ENCODE measurements at regions not wholly inside any gene's neighbourhood (a gene's known extent, or its start where the extent isn't known, plus 50 kb on each side); places are given as distances from the start of the nearest gene placed in this dataset.
"Not testable (repeated sequence)": the region's sequence is repeated elsewhere in the genome, so short reads cannot be mapped to it uniquely, and the experiment has no call there.

- no peaks in the 10 kb centered on the region for H3K27me3 ChIP-seq (ENCODE audit: insufficient read depth)
- H3K4me3 ChIP-seq (ENCODE audit: low read depth in 2 of 2, low read length in 1 of 2), result no peak overlapping the region
- no peaks in the 10 kb centered on the region for H3K79me2 ChIP-seq (ENCODE audit: insufficient read depth)
- no peaks in the 10 kb centered on the region for H4K20me1 ChIP-seq (ENCODE audit: insufficient read depth)
- no peak overlapping the region for H3K9ac ChIP-seq
- no peak overlapping the region for H3K4me2 ChIP-seq
- H3K36me3 ChIP-seq (replicated peaks in 1 of 2; ENCODE audit: control insufficient read depth in 1 of 2, insufficient read depth in 2 of 2, low read length in 1 of 2), result no peaks in the 10 kb centered on the region
- no peaks in the 10 kb centered on the region for H3K9me2 ChIP-seq
- TF ChIP-seq ELF1 (IDR thresholded peaks at IDR 0.05) (no peak), REST (IDR thresholded peaks at IDR 0.05; ENCODE audit: low read depth, low read length) (no peak), TEAD4 (IDR thresholded peaks at IDR 0.05; ENCODE audit: borderline replicate concordance, insufficient read depth) (no peak), YY1 (IDR thresholded peaks at IDR 0.05; ENCODE audit: low read depth) (no peak), EZH2phosphoT487 (IDR thresholded peaks at IDR 0.05; ENCODE audit: borderline replicate concordance, low read depth) (no peak), POLR2AphosphoS5 (IDR thresholded peaks at IDR 0.05; ENCODE audit: low read depth, low read length) (no peak), SIN3A (IDR thresholded peaks at IDR 0.05; ENCODE audit: borderline replicate concordance, low read depth, low read length) (no peak), FOXM1 (IDR thresholded peaks at IDR 0.05; ENCODE audit: low read depth) (no peak), GATA2 (CRISPR knock-in tag; IDR thresholded peaks at IDR 0.05) (no peak), RFX5 (IDR thresholded peaks at IDR 0.05; ENCODE audit: low read length) (no peak), TCF12 (IDR thresholded peaks at IDR 0.05) (no peak), MXI1 (IDR thresholded peaks at IDR 0.05; ENCODE audit: low read depth, low read length) (no peak), NFIC (IDR thresholded peaks at IDR 0.05; ENCODE audit: borderline replicate concordance) (no peak), FOSL2 (IDR thresholded peaks at IDR 0.05; ENCODE audit: borderline replicate concordance, low read depth) (no peak)
- TF ChIP-seq, protein P1, sequence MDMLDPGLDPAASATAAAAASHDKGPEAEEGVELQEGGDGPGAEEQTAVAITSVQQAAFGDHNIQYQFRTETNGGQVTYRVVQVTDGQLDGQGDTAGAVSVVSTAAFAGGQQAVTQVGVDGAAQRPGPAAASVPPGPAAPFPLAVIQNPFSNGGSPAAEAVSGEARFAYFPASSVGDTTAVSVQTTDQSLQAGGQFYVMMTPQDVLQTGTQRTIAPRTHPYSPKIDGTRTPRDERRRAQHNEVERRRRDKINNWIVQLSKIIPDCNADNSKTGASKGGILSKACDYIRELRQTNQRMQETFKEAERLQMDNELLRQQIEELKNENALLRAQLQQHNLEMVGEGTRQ (IDR thresholded peaks at IDR 0.05; ENCODE audit: borderline replicate concordance, low read depth, low read length), result no peak
- TF ChIP-seq, protein P2, sequence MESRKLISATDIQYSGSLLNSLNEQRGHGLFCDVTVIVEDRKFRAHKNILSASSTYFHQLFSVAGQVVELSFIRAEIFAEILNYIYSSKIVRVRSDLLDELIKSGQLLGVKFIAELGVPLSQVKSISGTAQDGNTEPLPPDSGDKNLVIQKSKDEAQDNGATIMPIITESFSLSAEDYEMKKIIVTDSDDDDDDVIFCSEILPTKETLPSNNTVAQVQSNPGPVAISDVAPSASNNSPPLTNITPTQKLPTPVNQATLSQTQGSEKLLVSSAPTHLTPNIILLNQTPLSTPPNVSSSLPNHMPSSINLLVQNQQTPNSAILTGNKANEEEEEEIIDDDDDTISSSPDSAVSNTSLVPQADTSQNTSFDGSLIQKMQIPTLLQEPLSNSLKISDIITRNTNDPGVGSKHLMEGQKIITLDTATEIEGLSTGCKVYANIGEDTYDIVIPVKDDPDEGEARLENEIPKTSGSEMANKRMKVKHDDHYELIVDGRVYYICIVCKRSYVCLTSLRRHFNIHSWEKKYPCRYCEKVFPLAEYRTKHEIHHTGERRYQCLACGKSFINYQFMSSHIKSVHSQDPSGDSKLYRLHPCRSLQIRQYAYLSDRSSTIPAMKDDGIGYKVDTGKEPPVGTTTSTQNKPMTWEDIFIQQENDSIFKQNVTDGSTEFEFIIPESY (IDR thresholded peaks at IDR 0.05; ENCODE audit: borderline replicate concordance, low read depth), result no peak
- TF ChIP-seq, protein P3, sequence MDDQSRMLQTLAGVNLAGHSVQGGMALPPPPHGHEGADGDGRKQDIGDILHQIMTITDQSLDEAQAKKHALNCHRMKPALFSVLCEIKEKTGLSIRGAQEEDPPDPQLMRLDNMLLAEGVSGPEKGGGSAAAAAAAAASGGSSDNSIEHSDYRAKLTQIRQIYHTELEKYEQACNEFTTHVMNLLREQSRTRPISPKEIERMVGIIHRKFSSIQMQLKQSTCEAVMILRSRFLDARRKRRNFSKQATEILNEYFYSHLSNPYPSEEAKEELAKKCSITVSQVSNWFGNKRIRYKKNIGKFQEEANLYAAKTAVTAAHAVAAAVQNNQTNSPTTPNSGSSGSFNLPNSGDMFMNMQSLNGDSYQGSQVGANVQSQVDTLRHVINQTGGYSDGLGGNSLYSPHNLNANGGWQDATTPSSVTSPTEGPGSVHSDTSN (IDR thresholded peaks at IDR 0.05), result no peak
- no peaks in the 10 kb centered on the region for H3K4me1 ChIP-seq (ENCODE audit: control insufficient read depth in 1 of 2, insufficient read depth in 2 of 2, low read depth in 1 of 2, low read length in 1 of 2)
- no peak overlapping the region for H3K27ac ChIP-seq (ENCODE audit: low read depth in 2 of 2, low read length in 1 of 2)
- no peaks in the 10 kb centered on the region for H3F3A ChIP-seq (replicated peaks; ENCODE audit: insufficient read depth)
- no peak for DNase-seq
- H2AFZ ChIP-seq (ENCODE audit: low read depth), result no peak overlapping the region
- WGBS (ENCODE audit: low lambda C conversion rate), result 52% methylated on average over 2 of the region's 2 CpGs
- H3K9me3 ChIP-seq, result no peaks in the 10 kb centered on the region
- ChIA-PET POLR2A (no interaction called here), CTCF (no interaction called here)
Observed at GRCh38 chr13:79183231-79183630, 222.8 kb downstream of the RBM26 start.

GRCh38 chr13:79173691-79174090 lies 232.4 kb downstream of the RBM26 start:
- H3K27me3 ChIP-seq (ENCODE audit: insufficient read depth); H3F3A ChIP-seq (replicated peaks; ENCODE audit: insufficient read depth); H3K36me3 ChIP-seq (replicated peaks in 1 of 2; ENCODE audit: control insufficient read depth in 1 of 2, insufficient read depth in 2 of 2, low read length in 1 of 2); DNase-seq; H3K4me2 ChIP-seq; H3K9ac ChIP-seq; H3K4me3 ChIP-seq (ENCODE audit: low read depth in 2 of 2, low read length in 1 of 2); POLR2A ChIA-PET; H3K27ac ChIP-seq (ENCODE audit: low read depth in 2 of 2, low read length in 1 of 2); H3K9me3 ChIP-seq; H3K4me1 ChIP-seq (ENCODE audit: control insufficient read depth in 1 of 2, insufficient read depth in 2 of 2, low read depth in 1 of 2, low read length in 1 of 2); H4K20me1 ChIP-seq (ENCODE audit: insufficient read depth); CTCF ChIA-PET; H3K9me2 ChIP-seq; H2AFZ ChIP-seq (ENCODE audit: low read depth); H3K79me2 ChIP-seq (ENCODE audit: insufficient read depth): not testable (repeated sequence)

DNA sequence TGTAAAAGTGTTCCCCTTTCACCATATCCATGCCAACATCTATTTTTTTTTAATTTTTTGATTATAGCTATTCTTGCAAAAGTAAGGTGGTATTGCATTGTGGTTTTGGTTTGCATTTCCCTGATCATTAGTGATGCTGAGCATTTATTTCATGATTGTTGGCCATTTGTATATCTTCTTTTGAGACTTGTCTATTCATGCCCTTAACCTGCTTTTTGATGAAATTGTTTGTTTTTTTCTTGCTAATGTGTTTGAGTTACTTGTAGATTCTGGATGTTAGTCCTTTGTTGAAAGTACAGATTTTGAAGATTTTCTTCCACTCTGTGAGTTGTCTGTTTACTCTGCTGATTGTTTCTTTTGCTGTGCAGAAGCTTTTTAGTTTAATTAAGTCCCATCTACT lies 233.1 kb downstream of the RBM26 start:
- H4K20me1 ChIP-seq (ENCODE audit: insufficient read depth); H3K36me3 ChIP-seq (replicated peaks in 1 of 2; ENCODE audit: control insufficient read depth in 1 of 2, insufficient read depth in 2 of 2, low read length in 1 of 2); H3K4me1 ChIP-seq (ENCODE audit: control insufficient read depth in 1 of 2, insufficient read depth in 2 of 2, low read depth in 1 of 2, low read length in 1 of 2); POLR2A ChIA-PET; H3K27me3 ChIP-seq (ENCODE audit: insufficient read depth); H3F3A ChIP-seq (replicated peaks; ENCODE audit: insufficient read depth); H3K9ac ChIP-seq; H3K9me2 ChIP-seq; CTCF ChIA-PET; H3K4me3 ChIP-seq (ENCODE audit: low read depth in 2 of 2, low read length in 1 of 2); H2AFZ ChIP-seq (ENCODE audit: low read depth); H3K9me3 ChIP-seq; DNase-seq; H3K79me2 ChIP-seq (ENCODE audit: insufficient read depth); H3K4me2 ChIP-seq; H3K27ac ChIP-seq (ENCODE audit: low read depth in 2 of 2, low read length in 1 of 2): not testable (repeated sequence)

Measured in SK-N-SH (cell line).